Nephron (organoid): ENCODE measurements at regions not wholly inside any gene's neighbourhood (a gene's known extent, or its start where the extent isn't known, plus 50 kb on each side); places are given as distances from the start of the nearest gene placed in this dataset.

Experiments used
- H3K27ac Mint-ChIP-seq, 3 experiments: 2 replicates each; pipeline ENCODE4 v1.8.0; 2020; ENCODE audit warnings: mixed read lengths in 3 of 3, mild to moderate bottlenecking in 2 of 3, moderate library complexity in 1 of 3
- H3K27me3 Mint-ChIP-seq: 2 replicates; pipeline ENCODE4 v1.8.0; 2021; ENCODE audit warnings: low read depth, mild to moderate bottlenecking, moderate library complexity, mixed read lengths
- H3K36me3 Mint-ChIP-seq: 2 replicates; pipeline ENCODE4 v1.8.0; 2020; ENCODE audit warnings: low read depth, mixed read lengths
- H3K4me1 Mint-ChIP-seq: 2 replicates; pipeline ENCODE4 v1.8.0; 2020; ENCODE audit warnings: mixed read lengths
- H3K4me3 Mint-ChIP-seq, 3 experiments: 2 replicates each; pipeline ENCODE4 v1.8.0; 2020; ENCODE audit warnings: mild to moderate bottlenecking in 3 of 3, mixed read lengths in 3 of 3, moderate library complexity in 2 of 3
- H3K9me3 Mint-ChIP-seq: 2 replicates; pipeline ENCODE4 v1.8.0; 2020; ENCODE audit warnings: mixed read lengths
- TF ChIP-seq, protein P1 (sequence below), 3 experiments: fragments of 200-600 bp; sonication (generic); IDR thresholded peaks; one replicate each; pipeline ENCODE4 v1.5.0; 2021; ENCODE audit warnings: antibody characterized with exemption in 3 of 3; ENCODE audit not compliant: unreplicated experiment in 3 of 3

DNA sequence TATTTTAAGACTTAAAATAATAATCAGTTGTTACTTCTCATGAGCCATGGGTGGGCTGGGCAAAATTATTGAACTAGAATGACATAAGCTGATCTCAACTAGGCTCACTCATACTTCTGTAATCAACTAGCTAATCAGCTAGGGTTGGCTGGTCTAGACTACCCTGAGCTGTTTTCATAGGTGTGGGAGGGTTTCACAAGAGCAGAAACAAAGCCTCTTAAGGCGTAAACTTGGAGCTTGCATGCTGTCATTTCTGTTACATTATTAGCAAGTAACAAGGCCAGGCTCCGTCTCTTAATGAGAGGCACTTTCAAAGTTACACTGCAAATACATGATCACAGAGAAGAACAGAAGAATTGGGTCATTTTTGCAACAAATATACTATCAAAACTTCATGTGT lies 57.2 kb upstream of the GHR start:
- Mint-ChIP-seq H3K9me3 (no peaks in the 10 kb centered on the region), H3K36me3 (no peaks in the 10 kb centered on the region), H3K27me3 (no peaks in the 10 kb centered on the region), H3K27ac (no peak overlapping the region), H3K4me3 (no peak overlapping the region), H3K4me1 (no peaks in the 10 kb centered on the region)
- TF ChIP-seq, protein P1, sequence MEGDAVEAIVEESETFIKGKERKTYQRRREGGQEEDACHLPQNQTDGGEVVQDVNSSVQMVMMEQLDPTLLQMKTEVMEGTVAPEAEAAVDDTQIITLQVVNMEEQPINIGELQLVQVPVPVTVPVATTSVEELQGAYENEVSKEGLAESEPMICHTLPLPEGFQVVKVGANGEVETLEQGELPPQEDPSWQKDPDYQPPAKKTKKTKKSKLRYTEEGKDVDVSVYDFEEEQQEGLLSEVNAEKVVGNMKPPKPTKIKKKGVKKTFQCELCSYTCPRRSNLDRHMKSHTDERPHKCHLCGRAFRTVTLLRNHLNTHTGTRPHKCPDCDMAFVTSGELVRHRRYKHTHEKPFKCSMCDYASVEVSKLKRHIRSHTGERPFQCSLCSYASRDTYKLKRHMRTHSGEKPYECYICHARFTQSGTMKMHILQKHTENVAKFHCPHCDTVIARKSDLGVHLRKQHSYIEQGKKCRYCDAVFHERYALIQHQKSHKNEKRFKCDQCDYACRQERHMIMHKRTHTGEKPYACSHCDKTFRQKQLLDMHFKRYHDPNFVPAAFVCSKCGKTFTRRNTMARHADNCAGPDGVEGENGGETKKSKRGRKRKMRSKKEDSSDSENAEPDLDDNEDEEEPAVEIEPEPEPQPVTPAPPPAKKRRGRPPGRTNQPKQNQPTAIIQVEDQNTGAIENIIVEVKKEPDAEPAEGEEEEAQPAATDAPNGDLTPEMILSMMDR (IDR thresholded peaks at IDR 0.05; ENCODE audit: unreplicated experiment in 3 of 3) = no peak
